Breast epithelium (tissue), 4 donors: ENCODE measurements at regions not wholly inside any gene's neighbourhood (a gene's known extent, or its start where the extent isn't known, plus 50 kb on each side); places are given as distances from the start of the nearest gene placed in this dataset.

ENCODE experiments used
- DNase-seq, 2 donors: peaks; one replicate each; pipeline ENCODE4 v3.0.0-alpha.2; 2019; ENCODE audit warnings: low spot score in 2 of 2
- H3K27ac ChIP-seq, 2 donors: fragments of 200-600 bp; sonication (generic) in 1 of 2; one replicate each; pipeline ENCODE4 v1.5.1; 2016 to 2019; ENCODE audit warnings: mild to moderate bottlenecking in 1 of 2
- H3K27me3 ChIP-seq, 2 donors: fragments of 200-600 bp; sonication (generic) in 1 of 2; one replicate each; pipeline versions ENCODE4 v1.5.1 to v1.6.0; 2017 to 2019; ENCODE audit warnings: control low read depth in 1 of 2, mild to moderate bottlenecking in 1 of 2
- H3K36me3 ChIP-seq: fragments of 200-600 bp; one replicate; pipeline ENCODE4 v1.5.1; 2019
- H3K4me1 ChIP-seq, 2 donors: fragments of 200-600 bp; sonication (generic); one replicate each; pipeline ENCODE4 v1.5.1; 2016 to 2019; ENCODE audit warnings: control low read depth in 1 of 2
- H3K4me3 ChIP-seq, 3 donors: fragments of 200-600 bp; sonication (generic); 1 replicate in 2 of 3; 2 replicates in 1 of 3; pipeline ENCODE4 v1.5.1; 2016 to 2019; ENCODE audit warnings: mild to moderate bottlenecking in 3 of 3, moderate library complexity in 2 of 3
- H3K9me3 ChIP-seq, 2 donors: fragments of 200-600 bp; sonication (generic) in 1 of 2; one replicate each; pipeline ENCODE4 v1.5.1; 2016 to 2019; ENCODE audit warnings: control low read depth in 1 of 2
- POLR2A ChIP-seq: fragments of 450-650 bp; IDR thresholded peaks from one replicate; pipeline ENCODE4 v1.6.1; 2016; ENCODE audit warnings: antibody characterized with exemption, mild to moderate bottlenecking, moderate library complexity
- POLR2AphosphoS5 ChIP-seq, 3 donors: sonication (generic); formaldehyde crosslinking; IDR thresholded peaks; one replicate each; pipeline ENCODE4 v1.6.1; 2017; ENCODE audit warnings: antibody characterized with exemption in 3 of 3
- intact Hi-C: fragments of 100-400 bp; cut with DNase I; formaldehyde crosslinking; loops from one replicate; pipeline ENCODE4 v1.15.1; 2023; ENCODE audit warnings: low total_unique reads
- TF ChIP-seq, protein P1 (sequence below), 3 donors: fragments of 450-650 bp; IDR thresholded peaks; one replicate each; pipeline ENCODE4 v1.5.1; 2016 to 2017; ENCODE audit warnings: antibody characterized with exemption in 3 of 3, mild to moderate bottlenecking in 3 of 3, moderate library complexity in 3 of 3

- no peaks in the 10 kb centered on the region for H3K27me3 ChIP-seq
- H3K36me3 ChIP-seq = no peaks in the 10 kb centered on the region
- DNase-seq = no peak
- TF ChIP-seq, protein P1, sequence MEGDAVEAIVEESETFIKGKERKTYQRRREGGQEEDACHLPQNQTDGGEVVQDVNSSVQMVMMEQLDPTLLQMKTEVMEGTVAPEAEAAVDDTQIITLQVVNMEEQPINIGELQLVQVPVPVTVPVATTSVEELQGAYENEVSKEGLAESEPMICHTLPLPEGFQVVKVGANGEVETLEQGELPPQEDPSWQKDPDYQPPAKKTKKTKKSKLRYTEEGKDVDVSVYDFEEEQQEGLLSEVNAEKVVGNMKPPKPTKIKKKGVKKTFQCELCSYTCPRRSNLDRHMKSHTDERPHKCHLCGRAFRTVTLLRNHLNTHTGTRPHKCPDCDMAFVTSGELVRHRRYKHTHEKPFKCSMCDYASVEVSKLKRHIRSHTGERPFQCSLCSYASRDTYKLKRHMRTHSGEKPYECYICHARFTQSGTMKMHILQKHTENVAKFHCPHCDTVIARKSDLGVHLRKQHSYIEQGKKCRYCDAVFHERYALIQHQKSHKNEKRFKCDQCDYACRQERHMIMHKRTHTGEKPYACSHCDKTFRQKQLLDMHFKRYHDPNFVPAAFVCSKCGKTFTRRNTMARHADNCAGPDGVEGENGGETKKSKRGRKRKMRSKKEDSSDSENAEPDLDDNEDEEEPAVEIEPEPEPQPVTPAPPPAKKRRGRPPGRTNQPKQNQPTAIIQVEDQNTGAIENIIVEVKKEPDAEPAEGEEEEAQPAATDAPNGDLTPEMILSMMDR (IDR thresholded peaks at IDR 0.05) = no peak
- TF ChIP-seq POLR2AphosphoS5 (IDR thresholded peaks at IDR 0.05) (no peak), POLR2A (no peak)
- intact Hi-C loops = no loop called here
- no peak overlapping the region for H3K27ac ChIP-seq
- H3K4me1 ChIP-seq = no peaks in the 10 kb centered on the region
- no peaks in the 10 kb centered on the region for H3K9me3 ChIP-seq
- H3K4me3 ChIP-seq = no peak overlapping the region
Measured at GRCh38 chr2:226189061-226189460, 610.6 kb downstream of the IRS1 start.

DNA sequence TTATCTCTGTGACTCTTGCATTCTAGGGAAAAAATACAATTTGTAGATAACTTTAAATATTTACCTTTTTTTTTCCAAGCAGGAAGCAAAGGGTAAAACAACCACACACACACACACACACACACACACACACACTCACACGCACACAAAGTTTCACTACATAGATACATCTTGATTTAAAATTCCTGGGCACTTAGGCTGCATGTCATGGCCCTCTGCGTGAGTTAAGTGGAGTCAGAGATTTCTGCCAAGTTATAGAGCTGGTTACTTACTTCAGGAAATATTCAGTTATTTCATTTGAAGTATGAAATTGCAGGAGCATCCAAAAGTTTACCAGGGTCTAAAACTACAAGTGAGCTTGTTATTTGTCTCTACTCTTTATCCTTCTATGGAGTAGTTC lies 612.0 kb downstream of the IRS1 start:
- Histone ChIP-seq H3K4me1 (no peaks in the 10 kb centered on the region), H3K27me3 (no peaks in the 10 kb centered on the region), H3K4me3 (no peak overlapping the region), H3K9me3 (no peaks in the 10 kb centered on the region), H3K27ac (no peak overlapping the region), H3K36me3 (no peaks in the 10 kb centered on the region)
- no peak for TF ChIP-seq POLR2A
- TF ChIP-seq, protein P1 (IDR thresholded peaks at IDR 0.05) = no peak
- no peak for TF ChIP-seq POLR2AphosphoS5 (IDR thresholded peaks at IDR 0.05)
- intact Hi-C loops = no loop called here
- no peak for DNase-seq

DNA sequence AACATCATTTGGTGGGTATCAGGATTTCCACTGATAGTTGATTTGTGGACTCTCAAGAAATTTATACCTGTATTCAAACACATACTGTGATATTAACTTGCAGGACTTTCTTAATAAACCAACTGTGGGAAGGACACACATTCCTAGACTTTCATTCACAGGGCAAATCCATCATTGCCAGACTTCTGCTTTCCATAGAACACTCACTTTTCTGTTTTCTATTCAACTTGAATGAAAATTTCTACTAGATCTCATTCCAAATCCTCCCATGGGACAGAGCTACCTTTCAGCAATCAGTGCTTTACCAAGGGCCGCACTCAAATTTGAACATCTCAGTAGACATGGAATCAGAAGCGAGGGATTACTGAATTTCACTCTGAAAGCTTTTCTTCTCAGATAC lies 612.5 kb downstream of the IRS1 start:
- TF ChIP-seq, protein P1 (IDR thresholded peaks at IDR 0.05) = no peak
- TF ChIP-seq POLR2A (no peak), POLR2AphosphoS5 (IDR thresholded peaks at IDR 0.05) (no peak)
- Histone ChIP-seq H3K4me1 (no peaks in the 10 kb centered on the region), H3K36me3 (no peaks in the 10 kb centered on the region), H3K27me3 (no peaks in the 10 kb centered on the region), H3K27ac (no peak overlapping the region), H3K9me3 (no peaks in the 10 kb centered on the region), H3K4me3 (no peak overlapping the region)
- intact Hi-C loops = no loop called here
- DNase-seq = no peak

GRCh38 chr2:226185616-226186211 lies 613.9 kb downstream of the IRS1 start:
- no peaks in the 10 kb centered on the region for H3K9me3 ChIP-seq
- H3K27me3 ChIP-seq = no peaks in the 10 kb centered on the region
- no peak for DNase-seq
- peak overlapping the region; percentile 26 to 52 for H3K27ac ChIP-seq
- no peaks in the 10 kb centered on the region for H3K36me3 ChIP-seq
- TF ChIP-seq POLR2AphosphoS5 (IDR thresholded peaks at IDR 0.05) = no peak
- TF ChIP-seq, protein P1 (IDR thresholded peaks at IDR 0.05) = no peak
- TF ChIP-seq POLR2A = no peak
- H3K4me1 ChIP-seq = no peaks in the 10 kb centered on the region
- no peak overlapping the region for H3K4me3 ChIP-seq
- intact Hi-C loops = no loop called here

- no peaks in the 10 kb centered on the region for H3K36me3 ChIP-seq
- DNase-seq = no peak
- no peaks in the 10 kb centered on the region for H3K9me3 ChIP-seq
- H3K27ac ChIP-seq = peak overlapping the region; percentile 26 to 52
- H3K27me3 ChIP-seq = no peaks in the 10 kb centered on the region
- peak overlapping the region in 1 of 3 donors; percentile 10 for H3K4me3 ChIP-seq
- H3K4me1 ChIP-seq = no peaks in the 10 kb centered on the region
- intact Hi-C loops = no loop called here
- TF ChIP-seq POLR2AphosphoS5 (IDR thresholded peaks at IDR 0.05) (no peak), POLR2A (no peak)
- TF ChIP-seq, protein P1 (IDR thresholded peaks at IDR 0.05) = no peak
Measured at GRCh38 chr2:226184940-226185615, 614.5 kb downstream of the IRS1 start.
